ENCODE measurements at regions not wholly inside any gene's neighbourhood (a gene's known extent, or its start where the extent isn't known, plus 50 kb on each side); places are given as distances from the start of the nearest gene placed in this dataset.

- TF ChIP-seq CTCF (IDR thresholded peaks at IDR 0.05) (no peak), EZH2 (IDR thresholded peaks at IDR 0.05) (no peak)
Measured at GRCh38 chr3:14288177-14288788, 109.7 kb downstream of the LSM3 start.
